A673 (cell line): ENCODE measurements at regions not wholly inside any gene's neighbourhood (a gene's known extent, or its start where the extent isn't known, plus 50 kb on each side); places are given as distances from the start of the nearest gene placed in this dataset.

ENCODE experiments used
- BruUV-seq: library from RNA; stranded (reverse); fragments of 400-500 nt; replicated peaks from 2 replicates; lab custom pipeline; 2021; lab: Mats Ljungman, UMichigan
- CTCF ChIA-PET: fragments of 300-600 bp; sonication (Branson Sonifier 250); formaldehyde crosslinking; loops from one replicate; lab custom pipeline; 2022; ENCODE audit warnings: antibody characterized with exemption; lab: Charles Lee
- POLR2A ChIA-PET: fragments of 300-600 bp; sonication (Branson Sonifier 250); formaldehyde crosslinking; loops from one replicate; lab custom pipeline; 2022; ENCODE audit warnings: antibody characterized with exemption; ENCODE audit not compliant: low non-redundant PET; lab: Charles Lee
- DNase-seq: peaks from one replicate; pipeline ENCODE4 v3.0.0-alpha.2; 2015; ENCODE audit warnings: low spot score
- H3K27ac ChIP-seq: fragments of 200-600 bp; sonication (generic); 2 replicates; pipeline ENCODE4 v1.5.1; 2016; ENCODE audit warnings: mixed run types, low read depth, mild to moderate bottlenecking, mixed read lengths, antibody characterized with exemption, low read length; ENCODE audit not compliant: poor library complexity, severe bottlenecking
- H3K27me3 ChIP-seq: fragments of 200-600 bp; sonication (generic); replicated peaks from 2 replicates; pipeline ENCODE4 v1.6.1; 2017; ENCODE audit warnings: mixed run types, low read depth, mild to moderate bottlenecking, mixed read lengths, antibody characterized with exemption, low read length; ENCODE audit not compliant: insufficient read depth, poor library complexity
- H3K36me3 ChIP-seq: fragments of 200-600 bp; sonication (generic); 2 replicates; pipeline ENCODE4 v1.6.1; 2016; ENCODE audit warnings: mixed run types, mild to moderate bottlenecking, mixed read lengths, antibody characterized with exemption, low read length; ENCODE audit not compliant: insufficient read depth, poor library complexity, severe bottlenecking
- H3K4me1 ChIP-seq: fragments of 200-600 bp; sonication (generic); 2 replicates; pipeline ENCODE4 v1.6.1; 2017; ENCODE audit warnings: mixed run types, mild to moderate bottlenecking, mixed read lengths, antibody characterized with exemption, low read length; ENCODE audit not compliant: insufficient read depth, poor library complexity, severe bottlenecking
- H3K4me3 ChIP-seq: fragments of 200-600 bp; sonication (generic); 2 replicates; pipeline ENCODE4 v1.5.1; 2016; ENCODE audit warnings: low read depth, mixed run types, mild to moderate bottlenecking, mixed read lengths, low read length; ENCODE audit not compliant: poor library complexity, severe bottlenecking
- H3K9me3 ChIP-seq: fragments of 200-600 bp; sonication (generic); 2 replicates; pipeline ENCODE4 v1.6.1; 2016; ENCODE audit warnings: mixed run types, low read depth, mild to moderate bottlenecking, mixed read lengths, antibody characterized with exemption, low read length; ENCODE audit not compliant: poor library complexity, severe bottlenecking
- EZH2 ChIP-seq: fragments of 200-600 bp; sonication (generic); IDR thresholded peaks from 2 replicates; pipeline ENCODE4 v1.6.1; 2017; ENCODE audit warnings: borderline replicate concordance, low read depth, mild to moderate bottlenecking, mixed read lengths, antibody characterized with exemption, low read length; ENCODE audit not compliant: poor library complexity, severe bottlenecking
- intact Hi-C: fragments of 100-400 bp; cut with micrococcal nuclease; formaldehyde crosslinking; loops from one replicate; pipeline ENCODE4 v1.10.0; 2022; ENCODE audit not compliant: unreplicated experiment
- TF ChIP-seq, protein P1 (sequence below): fragments of 300-800, 200-600 bp; sonication (generic); conservative IDR thresholded peaks from 2 replicates; pipeline ENCODE4 v1.5.1; 2017; ENCODE audit warnings: low read depth, mild to moderate bottlenecking, antibody characterized with exemption, low read length, moderate library complexity, mixed read lengths

DNA sequence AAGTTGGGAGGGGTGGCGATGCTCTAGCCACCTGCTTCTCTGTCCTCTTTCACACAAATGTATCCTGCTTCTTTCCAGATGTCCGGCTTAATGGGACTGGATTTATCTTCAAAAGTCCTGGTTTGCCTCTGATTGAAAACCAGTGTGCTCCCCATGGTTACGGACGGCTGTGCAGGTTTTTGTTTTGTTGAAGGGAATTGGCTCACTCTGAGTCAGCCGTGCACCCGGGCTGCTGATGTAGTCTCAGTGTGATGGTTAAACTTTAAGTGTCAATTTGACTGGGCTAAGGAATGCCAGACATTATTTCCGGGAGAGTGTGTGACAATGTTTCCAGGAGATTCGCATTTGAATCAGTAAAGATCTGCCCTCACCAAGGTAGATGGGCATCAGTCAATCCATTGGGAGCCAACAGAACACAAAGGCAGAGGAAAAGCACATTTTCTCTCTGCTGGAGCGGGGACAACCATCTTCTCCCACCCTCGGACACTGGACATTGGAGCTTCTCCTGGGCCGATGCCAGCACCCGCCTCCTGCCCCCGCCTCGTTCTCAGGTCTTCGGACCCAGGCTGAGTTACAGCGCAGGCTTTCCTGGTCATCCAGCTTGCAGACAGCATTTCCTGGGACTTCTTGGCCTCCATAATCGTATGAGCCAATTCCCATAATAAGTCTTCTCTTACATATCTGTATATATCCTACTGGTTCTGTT, 126.9 kb upstream of the TNRC6C start:
- peaks cover 44% of the 10 kb centered on the region for H3K4me1 ChIP-seq
- TF ChIP-seq EZH2, result no peak
- TF ChIP-seq, protein P1, sequence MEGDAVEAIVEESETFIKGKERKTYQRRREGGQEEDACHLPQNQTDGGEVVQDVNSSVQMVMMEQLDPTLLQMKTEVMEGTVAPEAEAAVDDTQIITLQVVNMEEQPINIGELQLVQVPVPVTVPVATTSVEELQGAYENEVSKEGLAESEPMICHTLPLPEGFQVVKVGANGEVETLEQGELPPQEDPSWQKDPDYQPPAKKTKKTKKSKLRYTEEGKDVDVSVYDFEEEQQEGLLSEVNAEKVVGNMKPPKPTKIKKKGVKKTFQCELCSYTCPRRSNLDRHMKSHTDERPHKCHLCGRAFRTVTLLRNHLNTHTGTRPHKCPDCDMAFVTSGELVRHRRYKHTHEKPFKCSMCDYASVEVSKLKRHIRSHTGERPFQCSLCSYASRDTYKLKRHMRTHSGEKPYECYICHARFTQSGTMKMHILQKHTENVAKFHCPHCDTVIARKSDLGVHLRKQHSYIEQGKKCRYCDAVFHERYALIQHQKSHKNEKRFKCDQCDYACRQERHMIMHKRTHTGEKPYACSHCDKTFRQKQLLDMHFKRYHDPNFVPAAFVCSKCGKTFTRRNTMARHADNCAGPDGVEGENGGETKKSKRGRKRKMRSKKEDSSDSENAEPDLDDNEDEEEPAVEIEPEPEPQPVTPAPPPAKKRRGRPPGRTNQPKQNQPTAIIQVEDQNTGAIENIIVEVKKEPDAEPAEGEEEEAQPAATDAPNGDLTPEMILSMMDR, result no peak

DNA sequence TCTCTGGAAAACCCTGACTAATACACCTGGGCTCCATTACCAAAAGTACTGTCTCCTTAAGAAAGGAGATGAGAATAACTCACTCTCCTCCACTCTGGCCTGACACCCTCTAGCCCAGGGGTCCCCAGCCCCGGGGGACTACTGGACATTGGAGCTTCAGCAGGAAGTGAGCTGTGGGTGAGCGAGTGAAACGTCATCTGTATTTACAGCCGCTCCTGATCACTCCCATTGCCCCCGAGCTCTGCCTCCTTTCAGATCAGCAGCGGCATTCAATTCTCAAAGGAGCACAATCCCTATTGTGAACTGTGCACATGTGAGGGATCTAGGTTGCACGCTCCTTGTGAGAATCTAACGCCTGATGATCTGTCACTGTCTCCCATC, 126.3 kb upstream of the TNRC6C start:
- H3K9me3 ChIP-seq, result no peaks in the 10 kb centered on the region
- no peak for TF ChIP-seq EZH2
- TF ChIP-seq, protein P1, result no peak
- H3K27ac ChIP-seq, result no peak overlapping the region
- no peak for DNase-seq
- POLR2A ChIA-PET, result no interaction called here
- no peak overlapping the region for H3K4me3 ChIP-seq
- no peaks in the 10 kb centered on the region for H3K36me3 ChIP-seq
- intact Hi-C loops, result no loop called here
- H3K4me1 ChIP-seq, result peaks cover 44% of the 10 kb centered on the region
- BruUV-seq, result no TSS peak
- CTCF ChIA-PET, result no interaction called here
- no peaks in the 10 kb centered on the region for H3K27me3 ChIP-seq

More for the DNA sequence above, 126.9 kb upstream of the TNRC6C start:
- no peak overlapping the region for H3K4me3 ChIP-seq
- H3K27ac ChIP-seq, result peak overlapping the region; percentile 29
- no peaks in the 10 kb centered on the region for H3K36me3 ChIP-seq
- peak; percentile 58 for DNase-seq
- intact Hi-C loops, result no loop called here
- no peaks in the 10 kb centered on the region for H3K9me3 ChIP-seq
- H3K27me3 ChIP-seq, result no peaks in the 10 kb centered on the region
- ChIA-PET POLR2A (no interaction called here), CTCF (no interaction called here)
- no TSS peak for BruUV-seq

DNA sequence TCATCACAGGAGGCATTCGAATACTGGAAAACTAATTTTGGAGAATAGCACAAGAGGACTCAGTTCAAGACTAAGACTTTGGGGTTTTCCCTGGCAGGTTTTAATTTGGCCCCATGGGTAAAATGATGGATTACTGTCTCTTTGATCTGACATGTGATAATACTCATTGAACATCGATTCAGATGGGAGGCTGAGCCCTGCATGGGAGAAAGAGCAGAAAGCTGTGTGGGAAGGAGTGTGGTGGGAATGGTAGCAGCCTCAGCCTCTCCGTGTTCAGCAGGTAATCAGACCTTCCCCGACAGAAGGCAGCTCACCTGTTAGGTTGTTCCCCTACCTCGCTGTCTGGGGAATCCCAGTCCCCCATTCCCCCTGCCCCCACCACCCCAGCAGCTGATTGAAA, 124.7 kb upstream of the TNRC6C start:
- Histone ChIP-seq H3K27me3 (no peaks in the 10 kb centered on the region), H3K27ac (no peak overlapping the region), H3K4me3 (no peak overlapping the region), H3K9me3 (no peaks in the 10 kb centered on the region), H3K36me3 (no peaks in the 10 kb centered on the region), H3K4me1 (peaks cover 44% of the 10 kb centered on the region)
- CTCF ChIA-PET, result no interaction called here
- no peak for DNase-seq
- BruUV-seq, result no TSS peak
- POLR2A ChIA-PET, result no interaction called here
- no peak for TF ChIP-seq EZH2
- TF ChIP-seq, protein P1, result no peak
- intact Hi-C loops, result no loop called here
